NCI-H524 treated with DMSO at 0.1 percent for 48 hours (cell line): ENCODE measurements at regions not wholly inside any gene's neighbourhood (a gene's known extent, or its start where the extent isn't known, plus 50 kb on each side); places are given as distances from the start of the nearest gene placed in this dataset.
"Not testable (repeated sequence)": the region's sequence is repeated elsewhere in the genome, so short reads cannot be mapped to it uniquely, and the experiment has no call there.

Experiments
- DNase-seq: peaks from one replicate; lab custom pipeline; 2025; lab: John Stamatoyannopoulos, UW

GRCh38 chr18:71370095-71370494, 1081.2 kb downstream of the SOCS6 start:
- DNase-seq = no peak

GRCh38 chr18:71362140-71362539, 1073.3 kb downstream of the SOCS6 start:
- no peak for DNase-seq

- DNase-seq = not testable (repeated sequence)
Measured at GRCh38 chr18:71355599-71355998, 1066.8 kb downstream of the SOCS6 start.

DNA sequence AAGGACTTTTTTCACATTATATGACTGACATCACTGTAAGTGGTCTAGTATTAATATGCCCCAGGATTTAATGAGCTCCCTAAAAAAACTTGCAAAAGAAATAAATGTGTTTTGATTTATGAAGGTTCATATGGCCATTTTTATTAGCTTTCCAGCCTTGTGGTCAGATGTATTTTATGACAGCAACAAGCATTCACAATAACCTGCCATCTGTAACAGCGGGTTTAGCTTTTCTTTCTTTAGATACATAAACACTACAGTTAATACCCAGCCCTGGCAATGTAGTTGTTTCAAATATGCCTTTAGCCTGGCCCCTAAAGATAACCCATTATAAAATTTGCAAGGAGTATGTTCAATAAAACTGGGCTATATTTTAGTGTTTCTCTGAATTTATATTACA, 1063.8 kb downstream of the SOCS6 start:
- no peak for DNase-seq

GRCh38 chr18:71336576-71337210, 1047.8 kb downstream of the SOCS6 start:
- no peak for DNase-seq

DNA sequence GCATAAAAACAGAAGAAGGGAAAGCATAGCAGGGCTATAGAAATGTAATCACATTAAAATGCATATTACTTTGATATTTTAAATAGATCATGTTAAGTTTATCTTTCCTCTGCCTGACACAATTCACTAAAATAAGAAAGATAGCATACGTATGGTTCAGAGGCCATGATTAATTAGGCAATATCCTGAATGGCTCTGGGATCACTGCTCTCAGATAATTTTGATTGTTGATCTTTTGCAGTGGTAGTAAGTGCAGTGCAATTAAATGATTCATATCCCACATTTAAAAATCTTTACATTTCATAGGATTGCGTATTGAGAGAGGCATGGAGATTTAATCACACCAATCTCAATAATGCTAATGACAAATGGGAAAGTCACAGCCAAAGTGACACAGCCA, 1040.7 kb downstream of the SOCS6 start:
- no peak for DNase-seq

GRCh38 chr18:71329114-71329513, 1040.3 kb downstream of the SOCS6 start:
- no peak for DNase-seq

- DNase-seq = peak; percentile 17
Measured at GRCh38 chr18:71327850-71328249, 1039.0 kb downstream of the SOCS6 start.

GRCh38 chr18:71327441-71327840, 1038.6 kb downstream of the SOCS6 start:
- DNase-seq = no peak

DNA sequence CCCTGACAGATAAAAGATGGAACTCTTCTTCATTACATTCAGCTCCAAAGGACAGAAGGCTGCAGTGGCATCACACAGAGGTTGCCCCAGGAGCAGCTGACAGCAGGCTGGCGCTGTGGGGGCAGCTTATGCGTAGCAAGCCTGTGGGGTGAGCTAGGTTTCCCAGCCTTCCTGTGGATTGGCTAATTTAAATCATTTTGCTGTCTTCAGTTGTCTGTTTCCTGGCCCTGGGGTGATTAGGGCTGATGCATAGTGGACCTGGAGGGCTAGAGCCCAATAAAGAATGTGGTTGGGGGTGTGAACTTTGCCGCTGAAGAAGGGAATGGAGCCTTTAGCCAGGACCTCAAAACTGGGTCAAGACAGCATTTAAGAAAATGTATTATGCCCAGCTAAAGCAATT, 1038.0 kb downstream of the SOCS6 start:
- DNase-seq = no peak

GRCh38 chr18:71324356-71324755, 1035.5 kb downstream of the SOCS6 start:
- no peak for DNase-seq

- no peak for DNase-seq
Measured at GRCh38 chr18:71322201-71322600, 1033.4 kb downstream of the SOCS6 start.

DNA sequence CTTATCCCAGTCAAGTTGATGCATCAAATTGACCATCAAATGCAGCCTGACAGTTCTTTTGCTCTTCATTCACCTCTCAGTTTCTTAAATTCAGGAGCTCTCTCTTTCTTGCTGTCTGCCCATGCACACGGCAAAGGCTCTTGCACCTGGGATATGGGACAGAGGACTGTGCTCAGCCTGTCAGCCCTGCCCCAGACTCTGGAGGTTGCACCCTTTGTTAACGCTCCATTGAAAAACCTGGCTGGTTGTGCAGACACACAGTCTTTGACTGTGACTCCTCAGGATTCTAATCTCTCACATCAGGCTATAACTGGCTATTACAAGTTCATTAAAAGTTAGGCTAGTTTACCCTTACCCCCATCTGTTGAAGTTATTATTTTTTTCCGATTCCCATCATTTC, 1032.5 kb downstream of the SOCS6 start:
- DNase-seq = no peak

DNA sequence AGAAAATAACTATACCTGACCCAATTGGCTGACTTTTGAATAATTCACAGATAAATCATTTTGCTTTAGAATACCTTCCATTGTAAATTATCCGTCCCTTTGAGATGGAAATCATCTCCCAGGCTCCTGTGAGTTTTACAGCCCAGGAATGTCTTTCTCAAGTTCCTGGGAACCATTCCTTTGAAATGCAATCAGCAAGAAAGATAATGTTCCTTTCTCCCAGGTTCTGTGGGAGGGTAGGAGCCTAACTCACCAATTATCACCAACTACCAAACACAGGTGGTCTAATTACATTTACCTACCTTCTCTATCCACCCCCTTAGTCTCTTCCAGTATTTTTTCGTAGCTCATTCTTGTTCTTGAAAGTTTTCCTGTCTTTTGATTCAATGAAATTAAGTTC, 1016.0 kb downstream of the SOCS6 start:
- no peak for DNase-seq

- DNase-seq = not testable (repeated sequence)
Measured at GRCh38 chr18:71303743-71304142, 1014.9 kb downstream of the SOCS6 start.

GRCh38 chr18:71301596-71301995, 1012.8 kb downstream of the SOCS6 start:
- DNase-seq = no peak

GRCh38 chr18:71294201-71294600, 1005.4 kb downstream of the SOCS6 start:
- not testable (repeated sequence) for DNase-seq

- no peak for DNase-seq
Measured at GRCh38 chr18:71293322-71293721, 1004.5 kb downstream of the SOCS6 start.

DNA sequence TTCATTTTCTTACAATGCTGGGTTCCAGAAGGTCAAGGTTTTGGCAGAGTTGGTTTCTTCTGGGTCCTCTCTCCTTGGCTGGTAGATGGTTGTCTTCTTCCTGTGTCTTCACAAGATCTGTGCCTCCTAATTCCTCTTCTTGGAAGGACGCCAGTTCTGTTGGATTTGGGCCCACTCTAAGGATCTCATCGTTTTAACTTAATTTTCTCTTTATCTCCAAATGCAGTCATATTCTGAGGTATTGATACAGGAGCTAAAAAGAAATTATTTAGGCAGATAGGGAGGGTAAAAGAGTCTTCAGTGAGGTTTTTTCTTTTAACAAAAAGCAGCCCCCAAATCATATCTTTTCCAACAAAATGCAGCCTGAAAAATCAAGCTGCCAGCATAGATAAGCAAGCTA, 998.4 kb downstream of the SOCS6 start:
- no peak for DNase-seq

GRCh38 chr18:71252351-71252865, 963.6 kb downstream of the SOCS6 start:
- no peak for DNase-seq

DNA sequence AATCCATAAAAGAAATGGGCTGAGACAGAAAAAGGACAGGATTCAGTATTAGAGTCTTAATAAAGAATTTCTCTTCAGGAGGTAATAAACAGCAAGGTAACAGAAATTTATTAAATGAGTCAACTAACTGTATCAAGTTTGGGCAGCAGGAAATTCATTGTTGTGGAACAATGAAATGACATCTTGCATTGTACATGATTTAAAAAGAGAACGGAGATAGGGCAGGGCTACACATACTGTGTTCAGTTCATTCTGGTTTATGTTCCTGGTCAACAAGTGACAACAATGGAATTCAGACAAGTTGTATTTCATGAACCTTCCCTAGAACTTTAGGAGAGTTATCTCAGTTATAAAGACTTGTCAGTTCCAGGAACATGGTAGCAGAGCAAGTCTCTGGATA, 961.3 kb downstream of the SOCS6 start:
- no peak for DNase-seq

DNA sequence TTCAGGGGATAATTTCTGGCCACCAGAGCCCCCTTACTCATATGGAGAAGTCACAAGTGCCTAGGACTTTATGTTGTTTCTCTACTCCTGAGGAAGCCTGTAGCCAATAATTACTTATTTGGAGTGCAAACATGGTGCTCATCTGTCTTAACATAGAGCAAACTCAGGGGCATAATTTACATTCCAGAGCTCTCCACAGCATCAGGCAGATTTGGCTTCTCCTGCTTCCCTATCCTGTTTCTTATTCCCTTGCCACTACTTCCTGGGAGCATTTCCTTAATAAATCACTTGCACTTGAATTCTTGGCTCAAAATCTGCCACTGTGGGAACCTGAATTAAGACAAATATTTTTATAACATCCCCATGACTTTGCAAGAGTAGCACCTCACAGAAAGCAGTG, 960.9 kb downstream of the SOCS6 start:
- no peak for DNase-seq

DNA sequence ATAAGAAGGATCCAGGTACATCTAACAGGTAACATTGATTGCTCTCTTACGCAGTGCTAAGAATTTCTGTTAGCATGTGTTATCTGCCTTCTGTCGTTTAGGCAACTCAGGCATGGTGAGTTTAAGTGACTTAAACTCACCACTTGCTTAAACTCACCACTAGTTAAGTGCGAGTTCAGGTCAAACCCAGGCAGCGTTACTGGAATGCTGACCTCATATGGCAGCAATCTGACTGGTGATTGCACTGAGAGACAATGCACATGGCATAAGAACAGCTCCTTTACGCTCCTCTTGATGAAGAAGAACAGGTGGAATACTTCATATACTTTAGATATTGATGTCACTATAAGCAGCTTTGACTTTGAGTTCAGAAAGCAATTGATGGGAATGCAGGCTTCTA, 954.1 kb downstream of the SOCS6 start:
- peak; percentile 53 for DNase-seq

DNA sequence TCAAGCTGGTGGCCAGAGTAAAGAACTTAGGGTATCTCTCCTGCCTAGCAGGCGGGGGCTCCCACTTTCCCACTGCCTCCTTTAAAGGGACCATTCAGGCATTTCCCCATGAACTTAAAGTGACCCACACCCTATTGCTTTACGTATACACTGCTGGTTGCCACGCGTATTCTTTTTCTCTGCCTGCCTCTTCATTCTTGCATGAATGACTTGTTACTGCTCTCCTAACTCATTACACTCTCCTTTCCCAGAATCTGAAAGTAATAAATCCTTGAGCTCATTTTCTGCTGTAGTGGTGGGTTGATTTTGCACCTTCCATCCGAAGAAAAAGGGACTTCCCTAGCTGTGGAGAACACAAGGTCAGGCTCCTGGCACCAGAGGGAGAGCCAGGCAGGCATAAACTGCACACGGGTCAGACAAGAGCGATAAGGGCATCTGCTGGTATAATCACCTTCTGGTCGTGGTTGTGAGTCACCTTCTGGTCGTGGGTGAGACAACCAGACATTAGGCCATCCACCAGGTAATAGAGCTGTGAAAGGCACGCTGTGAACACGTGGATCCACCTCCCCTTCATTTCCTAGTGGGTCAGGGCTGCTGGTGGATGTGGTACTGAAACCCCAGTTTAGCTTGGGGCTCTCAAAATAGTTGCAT, 950.3 kb downstream of the SOCS6 start:
- DNase-seq = no peak
